Liver (tissue), 3 donors: ENCODE measurements at regions not wholly inside any gene's neighbourhood (a gene's known extent, or its start where the extent isn't known, plus 50 kb on each side); places are given as distances from the start of the nearest gene placed in this dataset.

Source experiments
- EGR1 ChIP-seq, 2 donors: IDR thresholded peaks; 2 replicates each; pipeline ENCODE4 v1.6.1; 2016 to 2018; ENCODE audit warnings: antibody characterized with exemption in 2 of 2, low read depth in 2 of 2
- GABPA ChIP-seq, 2 donors: IDR thresholded peaks in 1 of 2; conservative IDR thresholded peaks in 1 of 2; 2 replicates each; pipeline ENCODE4 v1.6.1; 2016; ENCODE audit warnings: antibody characterized with exemption in 2 of 2, mild to moderate bottlenecking in 1 of 2, moderate library complexity in 1 of 2
- JUND ChIP-seq, 2 donors: IDR thresholded peaks; 2 replicates each; pipeline ENCODE4 v1.6.1; 2016; ENCODE audit warnings: antibody characterized with exemption in 2 of 2
- SP1 ChIP-seq: IDR thresholded peaks from 2 replicates; pipeline ENCODE4 v1.6.1; 2018; ENCODE audit warnings: antibody characterized with exemption, mild to moderate bottlenecking
- TAF1 ChIP-seq: conservative IDR thresholded peaks from 2 replicates; pipeline ENCODE4 v1.6.1; 2016; ENCODE audit warnings: antibody characterized with exemption, mild to moderate bottlenecking
- YY1 ChIP-seq: IDR thresholded peaks from 2 replicates; pipeline ENCODE4 v1.6.1; 2016; ENCODE audit warnings: antibody characterized with exemption, mild to moderate bottlenecking
- TF ChIP-seq, protein P1 (sequence below): fragments of 150-350 bp; IDR thresholded peaks from 2 replicates; pipeline ENCODE4 v1.5.1; 2017; ENCODE audit warnings: improper control_type of control experiment, low read depth, low read length; ENCODE audit not compliant: missing input control
- TF ChIP-seq, protein P2 (sequence below): IDR thresholded peaks from 2 replicates; pipeline ENCODE4 v1.6.1; 2016; ENCODE audit warnings: antibody characterized with exemption, mild to moderate bottlenecking
- donor health status: healthy.
- donor health status: healthy.

DNA sequence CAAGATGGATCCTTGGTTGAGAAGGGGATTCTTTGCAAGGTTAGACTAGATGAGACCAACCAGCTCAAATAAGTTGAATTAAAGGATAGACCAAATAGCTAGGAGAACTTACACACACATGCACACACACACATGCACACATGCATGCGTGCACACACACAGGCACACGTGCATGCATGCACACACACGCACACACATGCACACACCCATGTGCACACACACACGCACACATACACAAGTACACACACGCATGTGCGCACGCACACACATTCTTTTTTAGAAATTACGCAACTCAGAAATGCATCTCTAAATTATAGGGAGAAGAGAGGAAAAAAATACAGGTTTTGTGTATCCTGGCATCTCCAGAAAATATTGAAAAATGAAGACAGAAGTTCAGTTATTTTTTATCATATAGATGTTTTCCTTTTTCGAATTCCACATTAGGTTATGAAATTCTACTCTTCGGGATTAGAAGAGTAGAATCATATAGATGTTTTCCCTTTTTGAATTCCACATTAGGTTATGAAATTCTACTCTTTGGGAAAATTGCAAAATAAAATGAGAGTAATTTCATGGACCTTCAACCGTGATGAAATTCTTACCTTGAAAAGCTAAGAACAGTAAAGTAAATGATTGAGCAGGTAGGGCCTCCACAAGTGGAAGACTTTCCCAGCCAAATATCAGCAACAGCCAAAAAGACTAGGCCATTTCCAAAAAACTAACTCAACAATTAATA is 243.2 kb upstream of the USP25 start:
- TF ChIP-seq EGR1 (IDR thresholded peaks at IDR 0.05; ENCODE audit: low read depth in 2 of 2): no peak
- TF ChIP-seq, protein P1, sequence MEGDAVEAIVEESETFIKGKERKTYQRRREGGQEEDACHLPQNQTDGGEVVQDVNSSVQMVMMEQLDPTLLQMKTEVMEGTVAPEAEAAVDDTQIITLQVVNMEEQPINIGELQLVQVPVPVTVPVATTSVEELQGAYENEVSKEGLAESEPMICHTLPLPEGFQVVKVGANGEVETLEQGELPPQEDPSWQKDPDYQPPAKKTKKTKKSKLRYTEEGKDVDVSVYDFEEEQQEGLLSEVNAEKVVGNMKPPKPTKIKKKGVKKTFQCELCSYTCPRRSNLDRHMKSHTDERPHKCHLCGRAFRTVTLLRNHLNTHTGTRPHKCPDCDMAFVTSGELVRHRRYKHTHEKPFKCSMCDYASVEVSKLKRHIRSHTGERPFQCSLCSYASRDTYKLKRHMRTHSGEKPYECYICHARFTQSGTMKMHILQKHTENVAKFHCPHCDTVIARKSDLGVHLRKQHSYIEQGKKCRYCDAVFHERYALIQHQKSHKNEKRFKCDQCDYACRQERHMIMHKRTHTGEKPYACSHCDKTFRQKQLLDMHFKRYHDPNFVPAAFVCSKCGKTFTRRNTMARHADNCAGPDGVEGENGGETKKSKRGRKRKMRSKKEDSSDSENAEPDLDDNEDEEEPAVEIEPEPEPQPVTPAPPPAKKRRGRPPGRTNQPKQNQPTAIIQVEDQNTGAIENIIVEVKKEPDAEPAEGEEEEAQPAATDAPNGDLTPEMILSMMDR: no peak
- TF ChIP-seq JUND (IDR thresholded peaks at IDR 0.05): no peak
- no peak for TF ChIP-seq YY1
- TF ChIP-seq TAF1: no peak
- TF ChIP-seq, protein P2, sequence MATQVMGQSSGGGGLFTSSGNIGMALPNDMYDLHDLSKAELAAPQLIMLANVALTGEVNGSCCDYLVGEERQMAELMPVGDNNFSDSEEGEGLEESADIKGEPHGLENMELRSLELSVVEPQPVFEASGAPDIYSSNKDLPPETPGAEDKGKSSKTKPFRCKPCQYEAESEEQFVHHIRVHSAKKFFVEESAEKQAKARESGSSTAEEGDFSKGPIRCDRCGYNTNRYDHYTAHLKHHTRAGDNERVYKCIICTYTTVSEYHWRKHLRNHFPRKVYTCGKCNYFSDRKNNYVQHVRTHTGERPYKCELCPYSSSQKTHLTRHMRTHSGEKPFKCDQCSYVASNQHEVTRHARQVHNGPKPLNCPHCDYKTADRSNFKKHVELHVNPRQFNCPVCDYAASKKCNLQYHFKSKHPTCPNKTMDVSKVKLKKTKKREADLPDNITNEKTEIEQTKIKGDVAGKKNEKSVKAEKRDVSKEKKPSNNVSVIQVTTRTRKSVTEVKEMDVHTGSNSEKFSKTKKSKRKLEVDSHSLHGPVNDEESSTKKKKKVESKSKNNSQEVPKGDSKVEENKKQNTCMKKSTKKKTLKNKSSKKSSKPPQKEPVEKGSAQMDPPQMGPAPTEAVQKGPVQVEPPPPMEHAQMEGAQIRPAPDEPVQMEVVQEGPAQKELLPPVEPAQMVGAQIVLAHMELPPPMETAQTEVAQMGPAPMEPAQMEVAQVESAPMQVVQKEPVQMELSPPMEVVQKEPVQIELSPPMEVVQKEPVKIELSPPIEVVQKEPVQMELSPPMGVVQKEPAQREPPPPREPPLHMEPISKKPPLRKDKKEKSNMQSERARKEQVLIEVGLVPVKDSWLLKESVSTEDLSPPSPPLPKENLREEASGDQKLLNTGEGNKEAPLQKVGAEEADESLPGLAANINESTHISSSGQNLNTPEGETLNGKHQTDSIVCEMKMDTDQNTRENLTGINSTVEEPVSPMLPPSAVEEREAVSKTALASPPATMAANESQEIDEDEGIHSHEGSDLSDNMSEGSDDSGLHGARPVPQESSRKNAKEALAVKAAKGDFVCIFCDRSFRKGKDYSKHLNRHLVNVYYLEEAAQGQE: no peak
- TF ChIP-seq SP1: peak; percentile 32
- TF ChIP-seq GABPA (IDR thresholded peaks at IDR 0.05 in 1 of 2, conservative IDR thresholded peaks at IDR 0.05 in 1 of 2): no peak
